Mammary epithelial cell (primary cell): ENCODE measurements at regions not wholly inside any gene's neighbourhood (a gene's known extent, or its start where the extent isn't known, plus 50 kb on each side); places are given as distances from the start of the nearest gene placed in this dataset.

Experiments used
- EZH2 ChIP-seq: IDR thresholded peaks from 2 replicates; pipeline ENCODE4 v1.6.1; 2012; ENCODE audit warnings: low read length, inconsistent platforms, borderline replicate concordance
- TF ChIP-seq, protein P1 (sequence below), 2 donors: IDR thresholded peaks in 1 of 2; conservative IDR thresholded peaks in 1 of 2; 2 replicates each; pipeline ENCODE4 v1.5.1; 2011 to 2012; ENCODE audit warnings: inconsistent platforms in 2 of 2, low read length in 2 of 2, mild to moderate bottlenecking in 2 of 2, control low read depth in 1 of 2, low read depth in 1 of 2; ENCODE audit not compliant: insufficient read depth in 1 of 2; ENCODE audit errors: extremely low read depth in 1 of 2

DNA sequence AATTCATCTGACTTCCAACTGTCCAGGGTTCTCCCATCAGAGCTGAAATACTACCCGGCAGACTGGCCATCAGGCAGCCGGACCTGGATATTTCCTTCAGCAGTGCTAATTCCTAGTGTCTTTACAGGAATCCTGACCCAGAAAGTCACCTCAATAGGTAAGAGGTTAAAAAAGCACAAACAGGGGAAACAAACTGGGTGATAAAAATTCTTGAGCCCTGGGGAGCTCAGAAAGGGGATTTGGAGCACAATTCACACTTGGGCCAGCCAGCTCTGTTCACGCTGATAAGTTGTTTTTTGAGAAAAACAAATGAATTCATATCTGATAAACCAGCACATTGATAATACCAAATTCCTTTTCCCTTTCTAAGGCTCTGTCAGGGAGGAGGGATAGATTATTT, 104.0 kb downstream of the EDN1 start:
- TF ChIP-seq, protein P1, sequence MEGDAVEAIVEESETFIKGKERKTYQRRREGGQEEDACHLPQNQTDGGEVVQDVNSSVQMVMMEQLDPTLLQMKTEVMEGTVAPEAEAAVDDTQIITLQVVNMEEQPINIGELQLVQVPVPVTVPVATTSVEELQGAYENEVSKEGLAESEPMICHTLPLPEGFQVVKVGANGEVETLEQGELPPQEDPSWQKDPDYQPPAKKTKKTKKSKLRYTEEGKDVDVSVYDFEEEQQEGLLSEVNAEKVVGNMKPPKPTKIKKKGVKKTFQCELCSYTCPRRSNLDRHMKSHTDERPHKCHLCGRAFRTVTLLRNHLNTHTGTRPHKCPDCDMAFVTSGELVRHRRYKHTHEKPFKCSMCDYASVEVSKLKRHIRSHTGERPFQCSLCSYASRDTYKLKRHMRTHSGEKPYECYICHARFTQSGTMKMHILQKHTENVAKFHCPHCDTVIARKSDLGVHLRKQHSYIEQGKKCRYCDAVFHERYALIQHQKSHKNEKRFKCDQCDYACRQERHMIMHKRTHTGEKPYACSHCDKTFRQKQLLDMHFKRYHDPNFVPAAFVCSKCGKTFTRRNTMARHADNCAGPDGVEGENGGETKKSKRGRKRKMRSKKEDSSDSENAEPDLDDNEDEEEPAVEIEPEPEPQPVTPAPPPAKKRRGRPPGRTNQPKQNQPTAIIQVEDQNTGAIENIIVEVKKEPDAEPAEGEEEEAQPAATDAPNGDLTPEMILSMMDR (conservative IDR thresholded peaks at IDR 0.05 in 1 of 2, IDR thresholded peaks at IDR 0.05 in 1 of 2; ENCODE audit: extremely low read depth in 1 of 2, insufficient read depth in 1 of 2, low read depth in 1 of 2, low read length in 2 of 2) = no peak
- no peak for TF ChIP-seq EZH2
